GM10266 (cell line): ENCODE measurements at regions not wholly inside any gene's neighbourhood (a gene's known extent, or its start where the extent isn't known, plus 50 kb on each side); places are given as distances from the start of the nearest gene placed in this dataset.
"Not testable (repeated sequence)": the region's sequence is repeated elsewhere in the genome, so short reads cannot be mapped to it uniquely, and the experiment has no call there.

Experiments used
- DNase-seq: peaks from one replicate; pipeline ENCODE4 v3.0.0; 2012; ENCODE audit errors: extremely low spot score
- CTCF ChIP-seq: IDR thresholded peaks from 2 replicates; pipeline ENCODE4 v1.5.1; 2012; ENCODE audit warnings: mild to moderate bottlenecking, low read depth; ENCODE audit not compliant: control insufficient read depth, insufficient read depth; ENCODE audit errors: missing control alignments

DNA sequence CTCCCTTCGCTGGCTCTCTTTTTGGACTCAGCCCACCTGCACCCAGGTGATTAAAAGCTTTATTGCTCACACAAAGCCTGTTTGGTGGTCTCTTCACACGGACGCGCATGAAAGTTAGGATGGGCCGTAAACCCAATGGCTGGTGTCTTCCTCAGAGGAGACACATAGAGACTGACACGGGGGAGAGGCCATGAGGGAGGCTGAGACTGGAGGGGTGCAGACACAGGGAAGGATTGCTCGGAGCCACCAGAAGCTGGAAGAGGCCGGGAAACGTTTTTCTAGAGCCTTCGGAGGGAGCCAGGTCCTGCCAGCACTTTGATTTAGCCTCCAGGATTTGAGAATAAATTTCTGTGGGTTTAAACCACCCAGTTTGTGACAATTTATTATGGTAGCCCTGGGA, 274.9 kb downstream of the AGTPBP1 start:
- TF ChIP-seq CTCF: no peak
- DNase-seq: no peak

DNA sequence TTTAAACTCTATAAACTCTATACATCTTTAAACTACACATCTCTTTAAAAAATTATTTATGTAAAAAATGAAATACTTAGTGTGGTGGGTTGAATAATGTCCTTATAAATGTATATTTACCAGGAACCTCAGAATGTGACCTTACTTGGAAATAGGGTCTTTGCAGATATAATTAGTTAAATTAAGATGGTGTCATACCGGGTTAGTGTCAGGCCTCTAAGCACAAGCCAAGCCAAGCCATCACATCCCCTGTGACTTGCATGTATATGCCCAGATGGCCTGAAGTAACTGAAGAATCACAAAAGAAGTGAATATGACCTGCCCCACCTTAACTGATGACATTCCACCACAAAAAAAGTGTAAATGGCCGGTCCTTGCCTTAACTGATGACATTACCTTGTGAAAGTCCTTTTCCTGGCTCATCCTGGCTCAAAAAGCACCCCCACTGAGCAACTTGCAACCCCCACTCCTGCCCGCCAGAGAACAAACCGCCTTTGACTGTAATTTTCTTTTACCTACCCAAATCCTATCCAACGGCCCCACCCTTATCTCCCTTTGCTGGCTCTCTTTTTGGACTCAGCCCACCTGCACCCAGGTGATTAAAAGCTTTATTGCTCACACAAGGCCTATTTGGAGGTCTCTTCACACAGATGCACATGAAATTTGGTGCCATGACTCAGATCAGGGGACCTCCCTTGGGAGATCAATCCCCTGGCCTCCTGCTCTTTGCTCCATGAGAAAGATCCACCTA, 283.5 kb downstream of the AGTPBP1 start:
- not testable (repeated sequence) for DNase-seq

DNA sequence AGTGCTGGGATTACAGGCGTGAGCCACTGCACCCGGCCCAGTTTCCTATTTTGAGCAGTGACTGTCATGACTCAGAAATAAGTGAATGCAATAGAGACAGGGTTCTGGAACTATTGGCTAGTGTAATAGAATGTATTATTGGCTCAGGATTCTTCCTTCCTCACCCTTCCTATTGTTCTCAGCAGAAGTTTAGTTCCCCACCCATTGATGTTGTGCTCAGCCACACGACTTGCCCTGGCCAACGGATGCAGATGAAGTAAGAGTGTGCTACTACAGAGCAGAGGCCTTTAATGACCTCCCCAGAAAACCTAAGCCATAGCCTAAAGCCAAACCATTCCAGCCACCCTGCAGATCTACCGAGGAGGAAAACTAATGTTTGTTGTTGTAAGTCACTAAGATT, 287.9 kb downstream of the AGTPBP1 start:
- DNase-seq: no peak
- TF ChIP-seq CTCF: no peak

DNA sequence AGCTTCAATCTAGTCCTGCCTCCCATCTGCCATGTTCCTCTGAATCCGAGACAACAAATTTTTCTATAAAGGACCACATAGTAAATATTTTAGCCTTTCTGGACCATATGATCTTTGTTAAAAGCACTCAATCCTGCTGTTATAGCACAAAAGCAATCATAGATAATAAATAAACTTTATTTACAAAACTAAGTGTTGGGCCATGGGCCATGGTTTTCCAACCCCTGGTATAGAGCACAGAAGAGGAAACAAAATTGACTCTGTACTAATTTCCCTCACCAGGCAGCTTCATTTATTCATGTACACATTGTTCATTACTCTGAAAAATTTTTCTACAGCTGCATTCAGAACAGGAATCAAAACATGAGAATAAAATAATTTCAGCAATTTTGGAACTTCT, 288.9 kb downstream of the AGTPBP1 start:
- DNase-seq: no peak
- TF ChIP-seq CTCF: no peak

- no peak for TF ChIP-seq CTCF
Measured at GRCh38 chr9:85451680-85452079, 290.1 kb downstream of the AGTPBP1 start.

GRCh38 chr9:85445887-85446286, 295.9 kb downstream of the AGTPBP1 start:
- no peak for DNase-seq
- TF ChIP-seq CTCF: no peak

More at GRCh38 chr9:85451680-85452079, 290.1 kb downstream of the AGTPBP1 start:
- DNase-seq: no peak

DNA sequence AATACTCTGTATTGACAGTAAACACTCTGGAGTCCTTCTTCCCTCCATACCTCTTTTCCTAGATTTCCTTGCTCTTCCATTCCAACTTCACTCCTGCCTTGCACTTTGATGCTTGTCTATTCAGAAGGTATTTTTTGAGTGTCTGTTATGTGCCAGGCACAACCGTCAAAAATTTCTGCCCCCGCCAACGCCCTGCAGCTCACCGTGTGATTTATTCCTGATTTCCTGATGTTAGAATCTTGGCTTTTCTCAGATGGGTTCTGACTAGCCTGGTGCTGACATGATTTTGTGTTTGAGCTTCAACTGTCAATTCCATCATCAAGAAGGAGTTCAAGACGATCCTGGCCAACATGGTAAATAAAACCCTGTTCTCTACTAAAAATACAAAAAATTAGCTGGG, 297.5 kb downstream of the AGTPBP1 start:
- DNase-seq: no peak
- no peak for TF ChIP-seq CTCF

GRCh38 chr9:85443190-85443598, 298.6 kb downstream of the AGTPBP1 start:
- DNase-seq: no peak
- no peak for TF ChIP-seq CTCF
